Hippocampal formation (tissue), 2 donors: ENCODE measurements at regions not wholly inside any gene's neighbourhood (a gene's known extent, or its start where the extent isn't known, plus 50 kb on each side); places are given as distances from the start of the nearest gene placed in this dataset.

Experiments
- DNase-seq, 2 donors: peaks; one replicate each; lab custom pipeline; 2025; lab: John Stamatoyannopoulos, UW

DNA sequence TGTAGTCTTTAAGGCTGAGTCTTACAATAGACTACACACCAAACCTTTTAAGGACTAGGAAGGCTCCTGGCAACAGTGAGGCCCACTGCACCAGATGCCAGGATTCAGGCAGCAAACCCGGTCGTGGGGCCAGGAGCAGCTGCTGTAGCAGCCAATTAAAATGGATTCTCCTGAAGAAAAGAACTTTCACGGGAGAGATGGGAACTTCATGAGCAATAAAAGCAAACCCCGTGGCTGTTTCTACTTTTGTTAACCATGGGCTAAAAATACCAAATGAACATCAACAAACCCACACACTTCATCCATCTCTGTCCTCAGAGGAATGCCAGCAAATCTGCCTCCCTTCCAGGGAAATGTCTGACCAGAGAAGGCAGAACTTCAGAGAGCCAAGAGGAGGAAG is 101.4 kb downstream of the BTC start:
- no peak for DNase-seq
